ENCODE measurements at regions not wholly inside any gene's neighbourhood (a gene's known extent, or its start where the extent isn't known, plus 50 kb on each side); places are given as distances from the start of the nearest gene placed in this dataset.
"Not testable (repeated sequence)": the region's sequence is repeated elsewhere in the genome, so short reads cannot be mapped to it uniquely, and the experiment has no call there.

- Mint-ChIP-seq H3K9me3 (no peaks in the 10 kb centered on the region), H3K27me3 (ENCODE audit: low read depth) (no peaks in the 10 kb centered on the region), H3K27ac (no peak overlapping the region), H3K4me1 (no peaks in the 10 kb centered on the region), H3K36me3 (ENCODE audit: low read depth) (no peaks in the 10 kb centered on the region), H3K4me3 (no peak overlapping the region)
- no peak for TF ChIP-seq CTCF (IDR thresholded peaks at IDR 0.05; ENCODE audit: unreplicated experiment in 3 of 3)
These were observed 85.6 kb upstream of the SNX7 start for GRCh38 chr1:98575955-98576354.

GRCh38 chr1:98565951-98566350, 95.6 kb upstream of the SNX7 start:
- H3K36me3 Mint-ChIP-seq (ENCODE audit: low read depth): no peaks in the 10 kb centered on the region
- H3K27ac Mint-ChIP-seq: no peak overlapping the region
- TF ChIP-seq CTCF (IDR thresholded peaks at IDR 0.05; ENCODE audit: unreplicated experiment in 3 of 3): no peak
- peaks cover 22% of the 10 kb centered on the region for H3K9me3 Mint-ChIP-seq
- no peaks in the 10 kb centered on the region for H3K4me1 Mint-ChIP-seq
- no peak overlapping the region for H3K4me3 Mint-ChIP-seq
- no peaks in the 10 kb centered on the region for H3K27me3 Mint-ChIP-seq (ENCODE audit: low read depth)

- H3K27ac Mint-ChIP-seq: no peak overlapping the region
- H3K27me3 Mint-ChIP-seq (ENCODE audit: low read depth): no peaks in the 10 kb centered on the region
- H3K9me3 Mint-ChIP-seq: peaks cover 23% of the 10 kb centered on the region
- H3K4me3 Mint-ChIP-seq: no peak overlapping the region
- TF ChIP-seq CTCF (IDR thresholded peaks at IDR 0.05; ENCODE audit: unreplicated experiment in 3 of 3): no peak
- no peaks in the 10 kb centered on the region for H3K36me3 Mint-ChIP-seq (ENCODE audit: low read depth)
- H3K4me1 Mint-ChIP-seq: no peaks in the 10 kb centered on the region
These were observed 102.2 kb upstream of the SNX7 start for GRCh38 chr1:98559291-98559690.

- H3K27ac Mint-ChIP-seq: no peak overlapping the region
- TF ChIP-seq CTCF (IDR thresholded peaks at IDR 0.05; ENCODE audit: unreplicated experiment in 3 of 3): no peak
- H3K4me3 Mint-ChIP-seq: no peak overlapping the region
- H3K36me3 Mint-ChIP-seq (ENCODE audit: low read depth): no peaks in the 10 kb centered on the region
- peaks cover 13% of the 10 kb centered on the region for H3K9me3 Mint-ChIP-seq
- no peaks in the 10 kb centered on the region for H3K27me3 Mint-ChIP-seq (ENCODE audit: low read depth)
- H3K4me1 Mint-ChIP-seq: no peaks in the 10 kb centered on the region
These were observed 103.6 kb upstream of the SNX7 start for GRCh38 chr1:98557895-98558294.

GRCh38 chr1:98556521-98557158, 104.9 kb upstream of the SNX7 start:
- no peaks in the 10 kb centered on the region for H3K27me3 Mint-ChIP-seq (ENCODE audit: low read depth)
- no peaks in the 10 kb centered on the region for H3K36me3 Mint-ChIP-seq (ENCODE audit: low read depth)
- H3K9me3 Mint-ChIP-seq: peaks cover 5% of the 10 kb centered on the region
- no peak overlapping the region for H3K4me3 Mint-ChIP-seq
- no peaks in the 10 kb centered on the region for H3K4me1 Mint-ChIP-seq
- no peak overlapping the region for H3K27ac Mint-ChIP-seq
- peak in 2 of 3 experiments; percentile 22 to 40 for TF ChIP-seq CTCF (IDR thresholded peaks at IDR 0.05; ENCODE audit: unreplicated experiment in 3 of 3)

GRCh38 chr1:98555814-98556213, 105.7 kb upstream of the SNX7 start:
- no peak for TF ChIP-seq CTCF (IDR thresholded peaks at IDR 0.05; ENCODE audit: unreplicated experiment in 3 of 3)
- Mint-ChIP-seq H3K9me3 (peaks cover 3% of the 10 kb centered on the region), H3K27ac (no peak overlapping the region), H3K4me1 (no peaks in the 10 kb centered on the region), H3K4me3 (no peak overlapping the region), H3K36me3 (ENCODE audit: low read depth) (no peaks in the 10 kb centered on the region), H3K27me3 (ENCODE audit: low read depth) (no peaks in the 10 kb centered on the region)

GRCh38 chr1:98552576-98553074, 108.9 kb upstream of the SNX7 start:
- not testable (repeated sequence) for H3K27ac Mint-ChIP-seq; H3K36me3 Mint-ChIP-seq (ENCODE audit: low read depth); H3K4me3 Mint-ChIP-seq; H3K27me3 Mint-ChIP-seq (ENCODE audit: low read depth); H3K9me3 Mint-ChIP-seq; H3K4me1 Mint-ChIP-seq

All from nephron (organoid).